PC-9 (cell line): ENCODE measurements at regions not wholly inside any gene's neighbourhood (a gene's known extent, or its start where the extent isn't known, plus 50 kb on each side); places are given as distances from the start of the nearest gene placed in this dataset.
A peak's percentile ranks its signal among the peaks of the same experiment; 100 is the strongest.
"Not testable (repeated sequence)": the region's sequence is repeated elsewhere in the genome, so short reads cannot be mapped to it uniquely, and the experiment has no call there.

Source experiments
- BruUV-seq: library from RNA; stranded (reverse); fragments of 400-500 nt; replicated peaks from 2 replicates; lab custom pipeline; 2021; lab: Mats Ljungman, UMichigan
- CTCF ChIA-PET: fragments of 300-600 bp; sonication (Branson Sonifier 250); formaldehyde crosslinking; loops from one replicate; lab custom pipeline; 2022; ENCODE audit warnings: antibody characterized with exemption; lab: Charles Lee
- POLR2A ChIA-PET: fragments of 300-600 bp; sonication (Branson Sonifier 250); formaldehyde crosslinking; loops from one replicate; lab custom pipeline; 2022; ENCODE audit warnings: antibody characterized with exemption; ENCODE audit not compliant: unreplicated experiment; lab: Charles Lee
- DNase-seq, 2 experiments: peaks; one replicate each; pipeline versions ENCODE4 v3.0.0 to v3.0.0-alpha.2; 2015 to 2022; ENCODE audit warnings: mixed read lengths in 1 of 2
- H2AFZ ChIP-seq: fragments of 200-600 bp; sonication (generic); 2 replicates; pipeline ENCODE4 v1.8.1; 2017; ENCODE audit warnings: antibody characterized with exemption
- H3F3A ChIP-seq: fragments of 200-600 bp; sonication (generic); 2 replicates; pipeline ENCODE4 v1.8.1; 2017; ENCODE audit warnings: antibody characterized with exemption, mild to moderate bottlenecking, low read depth; ENCODE audit not compliant: insufficient read depth
- H3K27ac ChIP-seq: fragments of 200-600 bp; sonication (generic); 2 replicates; pipeline ENCODE4 v1.6.1; 2016; ENCODE audit warnings: mixed run types
- H3K27me3 ChIP-seq: fragments of 200-600 bp; sonication (generic); 2 replicates; pipeline ENCODE4 v1.6.1; 2016; ENCODE audit warnings: low read depth, mixed run types; ENCODE audit not compliant: insufficient read depth
- H3K36me3 ChIP-seq: fragments of 200-600 bp; sonication (generic); 2 replicates; pipeline ENCODE4 v1.6.1; 2016; ENCODE audit warnings: low read depth, mixed run types
- H3K4me1 ChIP-seq: fragments of 200-600 bp; sonication (generic); replicated peaks from 2 replicates; pipeline ENCODE4 v1.6.1; 2016; ENCODE audit warnings: mixed run types; ENCODE audit not compliant: insufficient read depth
- H3K4me2 ChIP-seq: fragments of 200-600 bp; sonication (generic); 2 replicates; pipeline ENCODE4 v1.6.1; 2017; ENCODE audit warnings: mixed run types
- H3K4me3 ChIP-seq: fragments of 200-600 bp; sonication (generic); 2 replicates; pipeline ENCODE4 v1.6.1; 2016; ENCODE audit warnings: mixed run types
- H3K79me2 ChIP-seq: fragments of 200-600 bp; sonication (generic); 2 replicates; pipeline ENCODE4 v1.6.1; 2017; ENCODE audit warnings: low read depth, mixed run types
- H3K9me2 ChIP-seq: fragments of 200-600 bp; sonication (generic); 2 replicates; pipeline ENCODE4 v1.8.1; 2017; ENCODE audit warnings: mild to moderate bottlenecking; ENCODE audit not compliant: insufficient read depth
- H3K9me3 ChIP-seq: fragments of 200-600 bp; sonication (generic); 2 replicates; pipeline ENCODE4 v1.8.1; 2016; ENCODE audit warnings: low read depth; ENCODE audit not compliant: insufficient read depth
- H4K20me1 ChIP-seq: fragments of 200-600 bp; sonication (generic); 2 replicates; pipeline ENCODE4 v1.8.1; 2017; ENCODE audit not compliant: insufficient read depth
- CTCF ChIP-seq: fragments of 200-600 bp; sonication (generic); conservative IDR thresholded peaks from 2 replicates; pipeline ENCODE4 v1.6.1; 2017; ENCODE audit warnings: mixed run types, antibody characterized with exemption, mild to moderate bottlenecking, moderate library complexity
- EZH2 ChIP-seq: fragments of 200-600 bp; sonication (generic); IDR thresholded peaks from 2 replicates; pipeline ENCODE4 v1.8.0; 2017; ENCODE audit warnings: antibody characterized with exemption, low read depth
- intact Hi-C: fragments of 100-400 bp; cut with micrococcal nuclease; formaldehyde crosslinking; loops from one replicate; pipeline ENCODE4 v1.10.0; 2022; ENCODE audit not compliant: unreplicated experiment

- Histone ChIP-seq H3K27me3 (no peaks in the 10 kb centered on the region), H2AFZ (no peak overlapping the region), H3F3A (no peaks in the 10 kb centered on the region), H3K79me2 (no peaks in the 10 kb centered on the region), H3K9me2 (peaks cover 4% of the 10 kb centered on the region; the same call in 1 of the 2 replicates), H3K36me3 (no peaks in the 10 kb centered on the region), H4K20me1 (no peaks in the 10 kb centered on the region), H3K27ac (no peak overlapping the region), H3K9me3 (no peaks in the 10 kb centered on the region), H3K4me2 (no peak overlapping the region), H3K4me3 (no peak overlapping the region), H3K4me1 (no peaks in the 10 kb centered on the region)
- intact Hi-C loops, result no loop called here
- TF ChIP-seq EZH2 (no peak), CTCF (no peak)
- BruUV-seq, result no TSS peak
- ChIA-PET POLR2A (no interaction called here), CTCF (no interaction called here)
- DNase-seq, result no peak
These were observed 83.0 kb upstream of the GNG12 start for GRCh38 chr1:67916140-67916886.

- Histone ChIP-seq H3F3A (no peaks in the 10 kb centered on the region), H3K4me1 (peaks cover 14% of the 10 kb centered on the region; the same call in 1 of the 2 replicates), H3K79me2 (no peaks in the 10 kb centered on the region), H3K9me3 (no peaks in the 10 kb centered on the region), H3K9me2 (peaks cover 4% of the 10 kb centered on the region), H3K4me3 (no peak overlapping the region), H3K27ac (no peak overlapping the region), H3K4me2 (no peak overlapping the region), H2AFZ (no peak overlapping the region), H3K27me3 (no peaks in the 10 kb centered on the region), H3K36me3 (no peaks in the 10 kb centered on the region), H4K20me1 (no peaks in the 10 kb centered on the region)
- TF ChIP-seq EZH2, result no peak
- TF ChIP-seq CTCF, result no peak
- no peak for DNase-seq
- no TSS peak for BruUV-seq
- CTCF ChIA-PET, result no interaction called here
- POLR2A ChIA-PET, result no interaction called here
- intact Hi-C loops, result no loop called here
These were observed 76.5 kb upstream of the GNG12 start for GRCh38 chr1:67909776-67910175.

- DNase-seq, result no peak
- Histone ChIP-seq H3K27ac (no peak overlapping the region), H3K27me3 (no peaks in the 10 kb centered on the region), H2AFZ (no peak overlapping the region), H3K9me2 (peaks cover 5% of the 10 kb centered on the region), H3K4me2 (no peak overlapping the region), H3K9me3 (no peaks in the 10 kb centered on the region), H4K20me1 (no peaks in the 10 kb centered on the region), H3K79me2 (no peaks in the 10 kb centered on the region), H3K4me3 (no peak overlapping the region), H3K4me1 (peaks cover 14% of the 10 kb centered on the region; the same call in 1 of the 2 replicates), H3F3A (no peaks in the 10 kb centered on the region), H3K36me3 (no peaks in the 10 kb centered on the region)
- intact Hi-C loops, result no loop called here
- no TSS peak for BruUV-seq
- CTCF ChIA-PET, result no interaction called here
- no peak for TF ChIP-seq EZH2
- TF ChIP-seq CTCF, result no peak
- POLR2A ChIA-PET, result no interaction called here
These were observed 75.1 kb upstream of the GNG12 start for GRCh38 chr1:67908250-67908936.

GRCh38 chr1:67907467-67907866, 74.2 kb upstream of the GNG12 start:
- H3K27ac ChIP-seq, intact Hi-C loops, H3K4me3 ChIP-seq, H2AFZ ChIP-seq, H3K79me2 ChIP-seq, H3K9me2 ChIP-seq, H4K20me1 ChIP-seq, H3K9me3 ChIP-seq, H3K36me3 ChIP-seq, H3F3A ChIP-seq, H3K27me3 ChIP-seq, BruUV-seq: not testable (repeated sequence)
- DNase-seq, result peak; percentile 34 to 44
- Histone ChIP-seq H3K4me1 (peaks cover 14% of the 10 kb centered on the region; the same call in 1 of the 2 replicates), H3K4me2 (peak overlapping the region; percentile 23; the same call in 1 of the 2 replicates)
- POLR2A ChIA-PET, result interaction anchor here (0.5 to 0.8 kb wide), 4 partner anchors 11 to 733 kb away, joined by 3 to 4 read pairs (median 3); no protein-coding TSS in a partner anchor
- CTCF ChIA-PET, result interaction anchor here (0.6 kb wide), 1 partner anchor 142 kb away, joined by 6 read pairs; no protein-coding TSS in a partner anchor

- H3K27ac ChIP-seq, H3K36me3 ChIP-seq, intact Hi-C loops, H3K4me3 ChIP-seq, H4K20me1 ChIP-seq, H2AFZ ChIP-seq, H3K79me2 ChIP-seq, CTCF ChIA-PET, H3K9me3 ChIP-seq, BruUV-seq, H3K4me2 ChIP-seq, H3K9me2 ChIP-seq, DNase-seq, H3F3A ChIP-seq, H3K27me3 ChIP-seq: not testable (repeated sequence)
- H3K4me1 ChIP-seq, result peaks cover 14% of the 10 kb centered on the region; the same call in 1 of the 2 replicates
- POLR2A ChIA-PET, result interaction anchor here (0.6 kb wide), 1 partner anchor 444 kb away, joined by 4 read pairs; no protein-coding TSS in a partner anchor
These were observed 72.7 kb upstream of the GNG12 start for GRCh38 chr1:67906015-67906414.
